GM12865 (cell line): ENCODE measurements at regions not wholly inside any gene's neighbourhood (a gene's known extent, or its start where the extent isn't known, plus 50 kb on each side); places are given as distances from the start of the nearest gene placed in this dataset.

Source experiments
- DNase-seq: peaks from one replicate; pipeline ENCODE4 v3.0.0; 2010; ENCODE audit warnings: low read depth
- H3K4me3 ChIP-seq: 2 replicates; pipeline ENCODE4 v1.5.1; 2011; ENCODE audit warnings: mild to moderate bottlenecking, low read depth, low read length, control low read depth
- TF ChIP-seq, protein P1 (sequence below): IDR thresholded peaks from 2 replicates; pipeline ENCODE4 v1.5.1; 2011; ENCODE audit warnings: low read length, control low read depth, low read depth, inconsistent platforms; ENCODE audit not compliant: insufficient read depth; ENCODE audit errors: missing control alignments

DNA sequence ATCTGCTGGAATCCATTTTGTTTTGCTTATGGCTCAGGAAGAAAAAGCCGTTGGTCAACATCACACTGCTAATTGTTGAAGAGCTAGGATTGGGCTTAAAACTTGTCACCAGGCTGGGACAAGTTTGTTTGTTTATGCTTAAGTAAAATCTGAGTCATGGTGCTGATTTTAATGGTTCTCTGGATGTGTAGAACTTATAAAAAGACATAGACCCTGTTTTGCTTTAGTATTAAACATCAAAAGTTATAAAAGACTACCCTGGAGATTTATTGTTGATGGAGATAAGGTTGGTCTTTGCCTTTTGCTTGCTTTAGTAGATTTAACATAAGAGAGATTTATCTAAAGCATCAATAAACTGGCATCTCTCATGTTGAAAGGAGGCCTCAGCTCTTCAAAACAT, 348.2 kb upstream of the GOLIM4 start:
- H3K4me3 ChIP-seq: no peak overlapping the region
- DNase-seq: no peak
- TF ChIP-seq, protein P1, sequence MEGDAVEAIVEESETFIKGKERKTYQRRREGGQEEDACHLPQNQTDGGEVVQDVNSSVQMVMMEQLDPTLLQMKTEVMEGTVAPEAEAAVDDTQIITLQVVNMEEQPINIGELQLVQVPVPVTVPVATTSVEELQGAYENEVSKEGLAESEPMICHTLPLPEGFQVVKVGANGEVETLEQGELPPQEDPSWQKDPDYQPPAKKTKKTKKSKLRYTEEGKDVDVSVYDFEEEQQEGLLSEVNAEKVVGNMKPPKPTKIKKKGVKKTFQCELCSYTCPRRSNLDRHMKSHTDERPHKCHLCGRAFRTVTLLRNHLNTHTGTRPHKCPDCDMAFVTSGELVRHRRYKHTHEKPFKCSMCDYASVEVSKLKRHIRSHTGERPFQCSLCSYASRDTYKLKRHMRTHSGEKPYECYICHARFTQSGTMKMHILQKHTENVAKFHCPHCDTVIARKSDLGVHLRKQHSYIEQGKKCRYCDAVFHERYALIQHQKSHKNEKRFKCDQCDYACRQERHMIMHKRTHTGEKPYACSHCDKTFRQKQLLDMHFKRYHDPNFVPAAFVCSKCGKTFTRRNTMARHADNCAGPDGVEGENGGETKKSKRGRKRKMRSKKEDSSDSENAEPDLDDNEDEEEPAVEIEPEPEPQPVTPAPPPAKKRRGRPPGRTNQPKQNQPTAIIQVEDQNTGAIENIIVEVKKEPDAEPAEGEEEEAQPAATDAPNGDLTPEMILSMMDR: no peak

GRCh38 chr3:168442502-168442901, 346.8 kb upstream of the GOLIM4 start:
- TF ChIP-seq, protein P1: no peak
- H3K4me3 ChIP-seq: no peak overlapping the region
- DNase-seq: no peak

- no peak for DNase-seq
Measured at GRCh38 chr3:168436245-168436724, 340.6 kb upstream of the GOLIM4 start.

DNA sequence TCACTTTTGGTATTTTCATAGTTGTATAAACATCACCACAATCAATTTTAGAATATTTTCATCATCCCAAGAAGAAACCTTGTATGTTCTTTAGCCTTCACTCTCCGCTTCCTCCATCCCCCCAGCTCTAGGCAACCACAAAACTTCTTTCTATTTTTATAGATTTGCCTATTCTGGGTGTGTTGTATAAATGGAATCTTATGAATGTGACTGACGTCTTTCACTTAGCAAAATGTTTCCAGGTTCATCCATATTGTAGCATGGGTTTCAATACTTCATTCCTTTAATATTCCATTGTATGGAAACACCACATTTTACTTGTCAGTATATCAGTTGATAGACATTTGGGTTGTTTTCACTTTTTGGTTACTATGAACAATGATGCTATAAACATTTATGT, 335.8 kb upstream of the GOLIM4 start:
- DNase-seq: no peak
- TF ChIP-seq, protein P1: no peak
- no peak overlapping the region for H3K4me3 ChIP-seq

More at GRCh38 chr3:168436245-168436724, 340.6 kb upstream of the GOLIM4 start:
- TF ChIP-seq, protein P1: no peak
- no peak overlapping the region for H3K4me3 ChIP-seq

DNA sequence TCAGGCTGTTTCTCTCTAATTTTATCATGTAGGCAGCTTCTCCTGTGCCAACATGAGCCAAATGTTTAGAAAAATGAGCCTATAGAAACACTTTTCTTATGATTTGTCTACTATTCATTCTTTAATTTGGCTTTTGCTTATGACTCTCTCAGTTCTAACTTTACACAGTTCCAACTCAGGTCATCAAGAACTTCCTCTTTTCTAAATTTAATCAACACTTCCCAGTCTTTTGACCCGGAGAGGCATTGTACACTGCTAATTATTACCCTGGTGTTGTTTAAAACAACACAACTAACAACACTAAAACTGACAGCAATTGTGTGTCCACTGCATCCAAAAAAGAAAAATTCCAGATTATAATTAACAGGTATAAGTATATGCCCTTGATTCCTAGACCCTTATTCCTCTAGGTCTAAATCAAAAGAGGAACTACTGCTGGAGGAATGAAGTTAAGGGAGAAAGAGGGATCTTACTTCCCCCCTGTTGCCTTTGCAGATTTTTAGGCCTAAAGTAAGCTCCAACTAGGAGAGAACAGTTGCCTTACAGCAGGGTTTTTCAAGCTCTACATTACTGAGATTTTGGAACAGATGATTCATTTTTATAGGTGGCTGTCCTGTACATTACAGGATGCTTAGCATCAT, 332.2 kb upstream of the GOLIM4 start:
- H3K4me3 ChIP-seq: no peak overlapping the region
- DNase-seq: no peak
- TF ChIP-seq, protein P1: no peak

DNA sequence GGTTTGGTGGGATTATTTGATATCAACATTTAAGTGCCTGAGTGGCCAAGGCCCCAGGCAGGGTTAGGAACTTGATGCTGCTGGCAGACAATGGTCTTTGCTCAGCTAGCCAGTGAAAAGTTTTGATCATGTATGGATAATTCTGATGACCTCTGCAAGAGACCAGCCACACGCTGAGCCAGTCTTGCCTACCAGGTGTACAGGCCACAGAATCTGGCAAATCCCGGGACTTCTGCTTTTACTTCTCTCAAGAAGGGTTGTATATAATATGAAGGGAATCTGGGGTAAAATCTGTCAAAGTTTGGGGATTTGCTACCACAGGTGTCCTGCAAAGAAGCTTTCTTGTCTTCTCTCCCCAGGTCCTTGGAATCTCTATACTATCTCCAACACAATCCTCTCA, 331.4 kb upstream of the GOLIM4 start:
- TF ChIP-seq, protein P1: no peak

More for the DNA sequence above, 331.4 kb upstream of the GOLIM4 start:
- no peak for DNase-seq
- H3K4me3 ChIP-seq: no peak overlapping the region
